NB4 (cell line): ENCODE measurements at regions not wholly inside any gene's neighbourhood (a gene's known extent, or its start where the extent isn't known, plus 50 kb on each side); places are given as distances from the start of the nearest gene placed in this dataset.

Experiments
- POLR2A ChIP-seq: IDR thresholded peaks from 2 replicates; pipeline ENCODE4 v1.6.1; 2011; ENCODE audit warnings: mild to moderate bottlenecking; ENCODE audit not compliant: insufficient read length; ENCODE audit errors: extremely low read depth
- TF ChIP-seq, protein P1 (sequence below): IDR thresholded peaks from one replicate; pipeline ENCODE4 v1.5.1; 2012; ENCODE audit warnings: low read depth, low read length
- TF ChIP-seq, protein P2 (sequence below): IDR thresholded peaks from 2 replicates; pipeline ENCODE4 v1.6.1; 2011; ENCODE audit warnings: low read depth, low read length

DNA sequence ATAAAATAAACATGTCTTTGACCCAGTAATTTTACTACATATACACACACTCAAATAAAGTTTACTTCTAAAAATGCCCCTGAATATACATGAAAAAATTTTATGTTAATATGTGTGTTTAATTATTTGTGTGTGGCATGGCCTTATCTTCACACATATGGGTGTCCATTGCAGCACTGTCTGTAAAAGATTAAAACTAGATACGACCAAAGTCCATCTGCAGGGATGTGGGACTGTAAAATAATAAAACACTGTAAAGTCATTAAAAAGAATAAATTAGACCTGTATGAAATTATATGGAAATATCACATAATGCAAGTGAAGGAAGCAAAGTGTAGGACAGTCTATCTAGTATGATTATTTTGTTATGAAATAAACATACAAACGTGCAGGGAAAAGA is 337.3 kb downstream of the RND3 start:
- no peak for TF ChIP-seq POLR2A
- TF ChIP-seq, protein P1, sequence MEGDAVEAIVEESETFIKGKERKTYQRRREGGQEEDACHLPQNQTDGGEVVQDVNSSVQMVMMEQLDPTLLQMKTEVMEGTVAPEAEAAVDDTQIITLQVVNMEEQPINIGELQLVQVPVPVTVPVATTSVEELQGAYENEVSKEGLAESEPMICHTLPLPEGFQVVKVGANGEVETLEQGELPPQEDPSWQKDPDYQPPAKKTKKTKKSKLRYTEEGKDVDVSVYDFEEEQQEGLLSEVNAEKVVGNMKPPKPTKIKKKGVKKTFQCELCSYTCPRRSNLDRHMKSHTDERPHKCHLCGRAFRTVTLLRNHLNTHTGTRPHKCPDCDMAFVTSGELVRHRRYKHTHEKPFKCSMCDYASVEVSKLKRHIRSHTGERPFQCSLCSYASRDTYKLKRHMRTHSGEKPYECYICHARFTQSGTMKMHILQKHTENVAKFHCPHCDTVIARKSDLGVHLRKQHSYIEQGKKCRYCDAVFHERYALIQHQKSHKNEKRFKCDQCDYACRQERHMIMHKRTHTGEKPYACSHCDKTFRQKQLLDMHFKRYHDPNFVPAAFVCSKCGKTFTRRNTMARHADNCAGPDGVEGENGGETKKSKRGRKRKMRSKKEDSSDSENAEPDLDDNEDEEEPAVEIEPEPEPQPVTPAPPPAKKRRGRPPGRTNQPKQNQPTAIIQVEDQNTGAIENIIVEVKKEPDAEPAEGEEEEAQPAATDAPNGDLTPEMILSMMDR: no peak
- TF ChIP-seq, protein P2, sequence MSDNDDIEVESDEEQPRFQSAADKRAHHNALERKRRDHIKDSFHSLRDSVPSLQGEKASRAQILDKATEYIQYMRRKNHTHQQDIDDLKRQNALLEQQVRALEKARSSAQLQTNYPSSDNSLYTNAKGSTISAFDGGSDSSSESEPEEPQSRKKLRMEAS: no peak
